OCI-LY1 (cell line): ENCODE measurements at regions not wholly inside any gene's neighbourhood (a gene's known extent, or its start where the extent isn't known, plus 50 kb on each side); places are given as distances from the start of the nearest gene placed in this dataset.

ENCODE experiments used
- CTCF ChIP-seq: fragments of 200-600 bp; sonication (generic), shearing (Covaris generic); IDR thresholded peaks from 2 replicates; pipeline ENCODE4 v1.5.1; 2017; ENCODE audit warnings: mild to moderate bottlenecking, antibody characterized with exemption, low read length, moderate library complexity, mixed read lengths
- EZH2 ChIP-seq: fragments of 200-600 bp; sonication (generic), shearing (Covaris generic); IDR thresholded peaks from 2 replicates; pipeline ENCODE4 v1.8.0; 2017; ENCODE audit warnings: borderline replicate concordance, mixed run types, mild to moderate bottlenecking, antibody characterized with exemption, low read length, moderate library complexity, mixed read lengths

DNA sequence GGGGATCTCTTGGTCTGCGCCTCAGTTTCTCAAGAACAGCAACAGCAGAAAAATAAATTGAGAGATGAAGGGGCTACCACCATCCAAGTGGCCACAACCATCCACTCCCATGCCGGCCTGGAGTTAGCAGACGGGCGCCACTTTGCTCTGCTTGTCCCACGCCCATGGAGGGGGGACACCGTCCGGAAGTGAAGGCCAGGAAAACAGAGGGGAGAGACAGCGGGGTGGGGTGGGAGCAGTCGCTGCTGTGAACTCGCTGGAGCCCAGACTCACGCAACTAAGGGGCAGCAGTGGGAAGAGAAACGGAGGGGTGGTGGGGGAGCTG, 135.4 kb downstream of the KIF20B start:
- no peak for TF ChIP-seq CTCF
- TF ChIP-seq EZH2, result no peak
